Keratinocyte (primary cell): ENCODE measurements at regions not wholly inside any gene's neighbourhood (a gene's known extent, or its start where the extent isn't known, plus 50 kb on each side); places are given as distances from the start of the nearest gene placed in this dataset.

Experiments used
- DNase-seq: peaks from one replicate; pipeline ENCODE4 v3.0.0-alpha.2; 2011; ENCODE audit warnings: low read depth, missing footprints, low spot score
- FAIRE-seq: peaks from 2 replicates; lab custom pipeline; 2011; peaks lifted over from hg19 to GRCh38; lab: Jason Lieb, UNC
- H2AFZ ChIP-seq: 2 replicates; pipeline ENCODE4 v1.6.0; 2012; ENCODE audit warnings: low read length, control low read depth, inconsistent platforms; ENCODE audit not compliant: control insufficient read depth
- H3K27ac ChIP-seq: 2 replicates; pipeline ENCODE4 v1.5.1; 2011; ENCODE audit warnings: low read length; ENCODE audit not compliant: control insufficient read depth, insufficient read depth
- H3K27me3 ChIP-seq: 3 replicates; pipeline ENCODE4 v1.6.0; 2011; ENCODE audit warnings: low read length; ENCODE audit not compliant: control insufficient read depth, insufficient read depth; ENCODE audit errors: extremely low read depth
- H3K36me3 ChIP-seq, 2 experiments: 2 replicates in 1 of 2; 3 replicates in 1 of 2; pipeline ENCODE4 v1.5.1; 2011; ENCODE audit warnings: low read length in 2 of 2, mild to moderate bottlenecking in 1 of 2; ENCODE audit not compliant: control insufficient read depth in 2 of 2, insufficient read depth in 2 of 2; ENCODE audit errors: extremely low read depth in 1 of 2
- H3K4me1 ChIP-seq: 3 replicates; pipeline ENCODE4 v1.5.1; 2011; ENCODE audit warnings: low read length; ENCODE audit not compliant: control insufficient read depth, insufficient read depth; ENCODE audit errors: extremely low read depth
- H3K4me2 ChIP-seq: 3 replicates; pipeline ENCODE4 v1.6.0; 2011; ENCODE audit warnings: low read depth, low read length; ENCODE audit not compliant: control insufficient read depth, insufficient read depth; ENCODE audit errors: extremely low read depth
- H3K4me3 ChIP-seq, 3 experiments: fragments of 200-600 bp in 1 of 3; sonication (generic) in 1 of 3; 2 replicates in 2 of 3; 3 replicates in 1 of 3; pipeline ENCODE4 v1.5.1; 2011 to 2016; ENCODE audit warnings: low read length in 3 of 3, mild to moderate bottlenecking in 3 of 3, control low read depth in 2 of 3, inconsistent platforms in 1 of 3, low read depth in 1 of 3, mixed read lengths in 1 of 3, mixed run types in 1 of 3, moderate library complexity in 1 of 3; ENCODE audit not compliant: control insufficient read depth in 2 of 3, insufficient read depth in 2 of 3; ENCODE audit errors: extremely low read depth in 1 of 3
- H3K79me2 ChIP-seq: 2 replicates; pipeline ENCODE4 v1.6.0; 2012; ENCODE audit warnings: low read length; ENCODE audit not compliant: control insufficient read depth, insufficient read depth
- H3K9ac ChIP-seq: 3 replicates; pipeline ENCODE4 v1.6.0; 2011; ENCODE audit warnings: low read length; ENCODE audit not compliant: control insufficient read depth, insufficient read depth; ENCODE audit errors: extremely low read depth
- H3K9me1 ChIP-seq: 3 replicates; pipeline ENCODE4 v1.6.0; 2011; ENCODE audit warnings: low read length; ENCODE audit not compliant: control insufficient read depth, insufficient read depth; ENCODE audit errors: extremely low read depth
- H3K9me3 ChIP-seq: 2 replicates; pipeline ENCODE4 v1.5.1; 2012; ENCODE audit warnings: low read depth, low read length; ENCODE audit not compliant: control insufficient read depth
- H4K20me1 ChIP-seq: 3 replicates; pipeline ENCODE4 v1.6.0; 2011; ENCODE audit warnings: low read length; ENCODE audit not compliant: control insufficient read depth, insufficient read depth; ENCODE audit errors: extremely low read depth
- EZH2 ChIP-seq: IDR thresholded peaks from one replicate; pipeline ENCODE4 v1.6.1; 2012; ENCODE audit warnings: inconsistent platforms, mild to moderate bottlenecking, low read length, moderate library complexity
- dilution Hi-C: fragments of 300-500 bp; cut with MboI; formaldehyde crosslinking; loops from one replicate; pipeline ENCODE4 v1.7.0; 2020; ENCODE audit warnings: low sequenced_read_pairs; ENCODE audit not compliant: extremely low pct_ligation_motif_present
- TF ChIP-seq, protein P1 (sequence below), 3 experiments: IDR thresholded peaks in 1 of 3; conservative IDR thresholded peaks in 1 of 3; optimal IDR thresholded peaks in 1 of 3; 2 replicates in 2 of 3; 3 replicates in 1 of 3; pipeline versions ENCODE3 to v1.5.1; 2011; ENCODE audit warnings: low read length in 3 of 3, mild to moderate bottlenecking in 3 of 3, moderate library complexity in 2 of 3, control low read depth in 1 of 3, inconsistent platforms in 1 of 3; ENCODE audit not compliant: insufficient read depth in 2 of 3; ENCODE audit errors: extremely low read depth in 1 of 3

- no peak for DNase-seq
- Histone ChIP-seq H3K4me1 (no peaks in the 10 kb centered on the region), H3K27me3 (no peaks in the 10 kb centered on the region), H3K36me3 (no peaks in the 10 kb centered on the region), H3K9me1 (no peaks in the 10 kb centered on the region), H3K4me3 (no peak overlapping the region), H4K20me1 (no peaks in the 10 kb centered on the region), H3K79me2 (no peaks in the 10 kb centered on the region), H3K9ac (no peak overlapping the region), H3K4me2 (no peak overlapping the region), H3K27ac (no peak overlapping the region), H3K9me3 (no peaks in the 10 kb centered on the region), H2AFZ (no peak overlapping the region)
- no peak for FAIRE-seq
- TF ChIP-seq EZH2: no peak
- TF ChIP-seq, protein P1, sequence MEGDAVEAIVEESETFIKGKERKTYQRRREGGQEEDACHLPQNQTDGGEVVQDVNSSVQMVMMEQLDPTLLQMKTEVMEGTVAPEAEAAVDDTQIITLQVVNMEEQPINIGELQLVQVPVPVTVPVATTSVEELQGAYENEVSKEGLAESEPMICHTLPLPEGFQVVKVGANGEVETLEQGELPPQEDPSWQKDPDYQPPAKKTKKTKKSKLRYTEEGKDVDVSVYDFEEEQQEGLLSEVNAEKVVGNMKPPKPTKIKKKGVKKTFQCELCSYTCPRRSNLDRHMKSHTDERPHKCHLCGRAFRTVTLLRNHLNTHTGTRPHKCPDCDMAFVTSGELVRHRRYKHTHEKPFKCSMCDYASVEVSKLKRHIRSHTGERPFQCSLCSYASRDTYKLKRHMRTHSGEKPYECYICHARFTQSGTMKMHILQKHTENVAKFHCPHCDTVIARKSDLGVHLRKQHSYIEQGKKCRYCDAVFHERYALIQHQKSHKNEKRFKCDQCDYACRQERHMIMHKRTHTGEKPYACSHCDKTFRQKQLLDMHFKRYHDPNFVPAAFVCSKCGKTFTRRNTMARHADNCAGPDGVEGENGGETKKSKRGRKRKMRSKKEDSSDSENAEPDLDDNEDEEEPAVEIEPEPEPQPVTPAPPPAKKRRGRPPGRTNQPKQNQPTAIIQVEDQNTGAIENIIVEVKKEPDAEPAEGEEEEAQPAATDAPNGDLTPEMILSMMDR (optimal IDR thresholded peaks at IDR 0.05 in 1 of 3, IDR thresholded peaks at IDR 0.05 in 1 of 3, conservative IDR thresholded peaks at IDR 0.05 in 1 of 3; ENCODE audit: extremely low read depth in 1 of 3, insufficient read depth in 2 of 3, low read length in 3 of 3): no peak
- dilution Hi-C loops: no loop called here
Measured at GRCh38 chr10:114728325-114728724, 70.2 kb upstream of the ABLIM1 start.

DNA sequence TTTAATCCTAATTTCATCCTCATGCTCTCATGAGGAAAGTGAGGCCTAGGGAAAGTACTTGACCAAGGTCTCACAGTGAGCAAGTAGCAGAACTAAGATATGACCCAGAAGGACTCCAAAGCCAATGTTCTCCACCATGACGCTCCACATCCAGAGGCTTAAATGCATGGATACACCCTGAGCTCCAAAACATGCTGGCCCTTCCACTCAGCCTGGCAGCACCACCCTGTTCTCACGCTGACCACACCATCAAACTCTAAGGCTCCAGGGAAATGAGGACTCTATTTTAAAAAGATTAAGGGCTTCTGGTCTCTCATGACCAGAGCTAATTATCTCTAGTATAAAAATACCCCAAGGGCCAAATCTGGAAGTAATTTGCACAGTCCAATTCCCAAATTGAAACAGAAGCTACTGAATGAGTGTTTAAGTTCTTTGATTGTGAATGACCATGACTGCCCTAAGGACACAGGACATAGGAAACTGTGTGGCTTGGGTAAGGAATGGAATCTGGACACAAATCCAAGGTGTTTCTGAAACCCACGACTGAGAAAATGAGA, 71.1 kb upstream of the ABLIM1 start:
- no peaks in the 10 kb centered on the region for H3K9me1 ChIP-seq
- H2AFZ ChIP-seq: no peak overlapping the region
- H3K36me3 ChIP-seq: no peaks in the 10 kb centered on the region
- no peaks in the 10 kb centered on the region for H3K9me3 ChIP-seq
- no peak for DNase-seq
- no peak overlapping the region for H3K9ac ChIP-seq
- no peaks in the 10 kb centered on the region for H3K4me1 ChIP-seq
- no peak overlapping the region for H3K4me3 ChIP-seq
- H3K4me2 ChIP-seq: no peak overlapping the region
- no peaks in the 10 kb centered on the region for H3K27me3 ChIP-seq
- no peak for FAIRE-seq
- no peak for TF ChIP-seq EZH2
- TF ChIP-seq, protein P1 (optimal IDR thresholded peaks at IDR 0.05 in 1 of 3, IDR thresholded peaks at IDR 0.05 in 1 of 3, conservative IDR thresholded peaks at IDR 0.05 in 1 of 3; ENCODE audit: extremely low read depth in 1 of 3, insufficient read depth in 2 of 3, low read length in 3 of 3): no peak
- H3K79me2 ChIP-seq: no peaks in the 10 kb centered on the region
- H3K27ac ChIP-seq: no peak overlapping the region
- dilution Hi-C loops: no loop called here
- no peaks in the 10 kb centered on the region for H4K20me1 ChIP-seq
